MM.1S (cell line): ENCODE measurements at regions not wholly inside any gene's neighbourhood (a gene's known extent, or its start where the extent isn't known, plus 50 kb on each side); places are given as distances from the start of the nearest gene placed in this dataset.
A peak's percentile ranks its signal among the peaks of the same experiment; 100 is the strongest.

ENCODE experiments used
- DNase-seq: peaks from one replicate; pipeline ENCODE4 v3.0.0-alpha.2; 2015
- H2AFZ ChIP-seq: fragments of 300-600 bp; sonication (generic); 2 replicates; pipeline ENCODE4 v1.6.0; 2016; ENCODE audit warnings: antibody characterized with exemption, low read length
- H3F3A ChIP-seq: fragments of 300-600 bp; sonication (generic); 2 replicates; pipeline ENCODE4 v1.6.1; 2016; ENCODE audit warnings: mild to moderate bottlenecking, antibody characterized with exemption, low read length, moderate library complexity, mixed read lengths; ENCODE audit not compliant: insufficient read depth
- H3K27ac ChIP-seq: fragments of 300-600 bp; sonication (generic); 2 replicates; pipeline ENCODE4 v1.5.1; 2016; ENCODE audit warnings: mild to moderate bottlenecking, low read length
- H3K27me3 ChIP-seq: fragments of 300-600 bp; sonication (generic); replicated peaks from 2 replicates; pipeline ENCODE4 v1.6.0; 2016; ENCODE audit warnings: low read length; ENCODE audit not compliant: insufficient read depth
- H3K36me3 ChIP-seq: fragments of 300-600 bp; sonication (generic); replicated peaks from 2 replicates; pipeline ENCODE4 v1.6.1; 2016; ENCODE audit warnings: mild to moderate bottlenecking, low read length, mixed read lengths; ENCODE audit not compliant: insufficient read depth
- H3K4me1 ChIP-seq: fragments of 300-600 bp; sonication (generic); 2 replicates; pipeline ENCODE4 v1.6.1; 2016; ENCODE audit warnings: low read length, mixed read lengths
- H3K4me2 ChIP-seq: fragments of 300-600 bp; sonication (generic); 2 replicates; pipeline ENCODE4 v1.6.0; 2016; ENCODE audit warnings: low read depth, low read length
- H3K4me3 ChIP-seq: fragments of 300-600 bp; sonication (generic); 2 replicates; pipeline ENCODE4 v1.5.1; 2016; ENCODE audit warnings: low read length, mixed read lengths
- H3K79me2 ChIP-seq: fragments of 300-600 bp; sonication (generic); 2 replicates; pipeline ENCODE4 v1.6.1; 2016; ENCODE audit warnings: mixed run types, low read length, mixed read lengths
- H3K9ac ChIP-seq: fragments of 300-600 bp; sonication (generic); 2 replicates; pipeline ENCODE4 v1.6.1; 2016; ENCODE audit warnings: low read length, mixed read lengths
- H3K9me2 ChIP-seq: fragments of 300-600 bp; sonication (generic); replicated peaks from 2 replicates; pipeline ENCODE4 v1.6.1; 2016; ENCODE audit warnings: mild to moderate bottlenecking, low read length, mixed read lengths; ENCODE audit not compliant: insufficient read depth
- H3K9me3 ChIP-seq: fragments of 300-600 bp; sonication (generic); replicated peaks from 2 replicates; pipeline ENCODE4 v1.6.1; 2016; ENCODE audit warnings: mild to moderate bottlenecking, low read length, mixed read lengths; ENCODE audit not compliant: insufficient read depth
- H4K20me1 ChIP-seq: fragments of 300-600 bp; sonication (generic); 2 replicates; pipeline ENCODE4 v1.6.1; 2016; ENCODE audit warnings: mild to moderate bottlenecking, low read length, moderate library complexity, mixed read lengths; ENCODE audit not compliant: insufficient read depth
- CTCF ChIP-seq: fragments of 300-600 bp; sonication (generic); IDR thresholded peaks from 2 replicates; pipeline ENCODE4 v1.5.1; 2016; ENCODE audit warnings: antibody characterized with exemption, low read length, mixed read lengths
- EZH2 ChIP-seq: fragments of 300-600 bp; sonication (generic); optimal IDR thresholded peaks from 2 replicates; pipeline ENCODE3; 2017; ENCODE audit warnings: low read depth, mild to moderate bottlenecking, antibody characterized with exemption, low read length, mixed read lengths
- EZH2phosphoT487 ChIP-seq: fragments of 300-600 bp; sonication (generic); IDR thresholded peaks from 2 replicates; pipeline ENCODE4 v1.6.1; 2018; ENCODE audit warnings: antibody characterized with exemption, low read length

- Histone ChIP-seq H3K27ac (no peak overlapping the region), H4K20me1 (no peaks in the 10 kb centered on the region), H3F3A (peaks cover 28% of the 10 kb centered on the region), H3K27me3 (no peaks in the 10 kb centered on the region), H2AFZ (no peak overlapping the region), H3K9me3 (no peaks in the 10 kb centered on the region), H3K79me2 (no peaks in the 10 kb centered on the region), H3K4me1 (peaks cover 23% of the 10 kb centered on the region), H3K4me3 (no peak overlapping the region), H3K9me2 (no peaks in the 10 kb centered on the region), H3K36me3 (no peaks in the 10 kb centered on the region), H3K9ac (no peak overlapping the region), H3K4me2 (no peak overlapping the region)
- TF ChIP-seq CTCF (no peak), EZH2phosphoT487 (no peak), EZH2 (no peak)
- no peak for DNase-seq
Measured at GRCh38 chr6:25024821-25025220, 89.1 kb upstream of the RIPOR2 start.

- no peaks in the 10 kb centered on the region for H3K27me3 ChIP-seq
- H3K4me1 ChIP-seq: peaks cover 23% of the 10 kb centered on the region
- peak overlapping the region; percentile 70; the same call in 1 of the 2 replicates for H3K27ac ChIP-seq
- no peak overlapping the region for H3K4me3 ChIP-seq
- no peak for DNase-seq
- no peaks in the 10 kb centered on the region for H3K79me2 ChIP-seq
- no peaks in the 10 kb centered on the region for H3K36me3 ChIP-seq
- no peaks in the 10 kb centered on the region for H4K20me1 ChIP-seq
- H3K9me3 ChIP-seq: no peaks in the 10 kb centered on the region
- TF ChIP-seq CTCF (no peak), EZH2phosphoT487 (no peak), EZH2 (no peak)
- no peak overlapping the region for H3K9ac ChIP-seq
- H3K9me2 ChIP-seq: no peaks in the 10 kb centered on the region
- peak overlapping the region; percentile 87; the same call in 1 of the 2 replicates for H3K4me2 ChIP-seq
- H3F3A ChIP-seq: peaks cover 28% of the 10 kb centered on the region
- H2AFZ ChIP-seq: peak overlapping the region; percentile 93
Measured at GRCh38 chr6:25025248-25025918, 89.6 kb upstream of the RIPOR2 start.

GRCh38 chr6:25025919-25026301 lies 90.2 kb upstream of the RIPOR2 start:
- Histone ChIP-seq H3K4me3 (no peak overlapping the region), H3K4me2 (peak overlapping the region; percentile 87), H4K20me1 (no peaks in the 10 kb centered on the region), H3K27ac (peak overlapping the region; percentile 70), H3K9me3 (no peaks in the 10 kb centered on the region), H2AFZ (peak overlapping the region; percentile 93), H3K27me3 (no peaks in the 10 kb centered on the region), H3K9ac (no peak overlapping the region), H3K4me1 (peaks cover 23% of the 10 kb centered on the region), H3K79me2 (no peaks in the 10 kb centered on the region), H3F3A (peaks cover 28% of the 10 kb centered on the region), H3K36me3 (no peaks in the 10 kb centered on the region), H3K9me2 (no peaks in the 10 kb centered on the region)
- no peak for TF ChIP-seq EZH2phosphoT487
- TF ChIP-seq CTCF: no peak
- no peak for TF ChIP-seq EZH2
- DNase-seq: peak; percentile 47
